ENCODE measurements at regions not wholly inside any gene's neighbourhood (a gene's known extent, or its start where the extent isn't known, plus 50 kb on each side); places are given as distances from the start of the nearest gene placed in this dataset.
A peak's percentile ranks its signal among the peaks of the same experiment; 100 is the strongest.

DNA sequence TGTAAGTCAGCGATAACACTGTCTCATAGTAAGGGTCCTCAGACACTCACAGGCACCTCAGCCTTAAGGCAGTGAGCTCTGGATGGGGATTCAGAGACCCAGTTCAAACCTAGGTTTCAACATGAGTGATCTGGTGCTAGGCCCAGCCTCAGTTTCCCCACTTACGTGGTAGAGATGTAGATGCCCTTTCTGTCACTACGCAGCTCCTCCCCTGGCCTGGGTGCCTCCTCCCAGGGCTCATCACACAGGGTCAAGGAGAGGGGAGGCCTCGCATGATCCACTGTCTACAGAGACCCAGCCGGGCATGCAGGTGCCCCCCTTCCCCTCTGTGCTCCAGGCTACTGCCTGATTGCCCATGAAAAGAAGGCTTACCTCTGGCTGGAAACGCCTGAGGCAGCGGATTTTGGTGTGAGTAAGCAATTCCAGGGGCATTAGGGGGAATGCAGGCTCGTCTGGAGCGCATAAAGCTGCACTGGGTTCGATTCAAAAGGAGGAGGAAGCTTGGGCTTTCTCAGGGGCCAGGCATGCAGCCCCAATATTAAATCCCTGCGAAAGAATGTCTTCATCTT is 69.8 kb upstream of the ANKRD34C start:
- Histone ChIP-seq H2AK5ac (ENCODE audit: insufficient read length, low read length) (no peak overlapping the region), H3K4me2 (ENCODE audit: insufficient read depth, insufficient read length, low read length) (no peak overlapping the region)

More for the DNA sequence above, 69.8 kb upstream of the ANKRD34C start:
- Histone ChIP-seq H2BK12ac (ENCODE audit: insufficient read length, low read depth, low read length) (no peak overlapping the region), H4K91ac (ENCODE audit: insufficient read length, low read depth, low read length) (no peak overlapping the region), H3K56ac (ENCODE audit: insufficient read length, low read depth, low read length) (no peak overlapping the region), H4K20me1 (ENCODE audit: control insufficient read depth, insufficient read depth, insufficient read length) (no peaks in the 10 kb centered on the region), H3K27me3 (ENCODE audit: insufficient read depth, low read length) (no peaks in the 10 kb centered on the region), H2BK15ac (ENCODE audit: low read depth, low read length) (no peak overlapping the region), H2BK120ac (ENCODE audit: low read depth, low read length, poor library complexity, severe bottlenecking) (no peak overlapping the region), H3K4me1 (ENCODE audit: insufficient read depth, low read length) (peaks cover 9% of the 10 kb centered on the region; the same call in 1 of the 2 replicates), H3K23ac (ENCODE audit: insufficient read length, low read depth, low read length) (no peak overlapping the region), H3K79me2 (ENCODE audit: insufficient read depth, low read length) (no peaks in the 10 kb centered on the region), H2AFZ (ENCODE audit: low read length) (no peak overlapping the region), H3K14ac (ENCODE audit: insufficient read depth, low read length) (peak overlapping the region; percentile 29; the same call in 1 of the 2 replicates), H3K79me1 (ENCODE audit: insufficient read depth, low read depth, low read length, poor library complexity, severe bottlenecking) (no peaks in the 10 kb centered on the region), H4K8ac (replicated peaks; ENCODE audit: insufficient read length, low read depth, low read length) (no peak overlapping the region), H3K23me2 (ENCODE audit: insufficient read length, low read depth, low read length, poor library complexity, severe bottlenecking) (no peaks in the 10 kb centered on the region), H2BK5ac (ENCODE audit: insufficient read length, low read length) (no peak overlapping the region), H2BK20ac (ENCODE audit: low read depth, low read length, poor library complexity, severe bottlenecking) (no peak overlapping the region), H3K9me3 (ENCODE audit: control insufficient read depth, low read depth, low read length) (peaks cover 4% of the 10 kb centered on the region), H3T11ph (ENCODE audit: low read length) (no peak overlapping the region), H3K4ac (ENCODE audit: low read depth, low read length) (no peak overlapping the region), H3K9ac (ENCODE audit: extremely low read depth, insufficient read length, low read length) (no peak overlapping the region), H3K27ac (ENCODE audit: insufficient read length, low read depth, low read length) (no peak overlapping the region), H3K18ac (ENCODE audit: insufficient read length, low read depth, low read length) (no peak overlapping the region), H4K5ac (ENCODE audit: insufficient read length, low read depth, low read length) (no peak overlapping the region)
- WGBS (ENCODE audit: extremely low coverage, insufficient read length, low lambda C conversion rate) = no CpG with 5 or more reads among the region's 11 CpGs
- H3K4me3 Mint-ChIP-seq = no peak overlapping the region
- peaks cover 32 to 33% of the 10 kb centered on the region in 2 experiments for H3K4me1 Mint-ChIP-seq
- no peaks in the 10 kb centered on the region for H3K36me3 Mint-ChIP-seq (ENCODE audit: insufficient read depth in 1 of 3, low read depth in 3 of 3)
- peak overlapping the region in 2 of 3 experiments; percentile 73 to 78; a peak in 3 of 7 replicates for H3K27ac Mint-ChIP-seq
- H3K27me3 Mint-ChIP-seq (ENCODE audit: low read depth) = peaks cover 13% of the 10 kb centered on the region
- H3K9me3 Mint-ChIP-seq = no peaks in the 10 kb centered on the region
- DNase-seq = peak; percentile 71
- TF ChIP-seq, protein P1, sequence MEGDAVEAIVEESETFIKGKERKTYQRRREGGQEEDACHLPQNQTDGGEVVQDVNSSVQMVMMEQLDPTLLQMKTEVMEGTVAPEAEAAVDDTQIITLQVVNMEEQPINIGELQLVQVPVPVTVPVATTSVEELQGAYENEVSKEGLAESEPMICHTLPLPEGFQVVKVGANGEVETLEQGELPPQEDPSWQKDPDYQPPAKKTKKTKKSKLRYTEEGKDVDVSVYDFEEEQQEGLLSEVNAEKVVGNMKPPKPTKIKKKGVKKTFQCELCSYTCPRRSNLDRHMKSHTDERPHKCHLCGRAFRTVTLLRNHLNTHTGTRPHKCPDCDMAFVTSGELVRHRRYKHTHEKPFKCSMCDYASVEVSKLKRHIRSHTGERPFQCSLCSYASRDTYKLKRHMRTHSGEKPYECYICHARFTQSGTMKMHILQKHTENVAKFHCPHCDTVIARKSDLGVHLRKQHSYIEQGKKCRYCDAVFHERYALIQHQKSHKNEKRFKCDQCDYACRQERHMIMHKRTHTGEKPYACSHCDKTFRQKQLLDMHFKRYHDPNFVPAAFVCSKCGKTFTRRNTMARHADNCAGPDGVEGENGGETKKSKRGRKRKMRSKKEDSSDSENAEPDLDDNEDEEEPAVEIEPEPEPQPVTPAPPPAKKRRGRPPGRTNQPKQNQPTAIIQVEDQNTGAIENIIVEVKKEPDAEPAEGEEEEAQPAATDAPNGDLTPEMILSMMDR (conservative IDR thresholded peaks at IDR 0.05) = no peak
